Right lobe of liver (tissue), 6 donors: ENCODE measurements at regions not wholly inside any gene's neighbourhood (a gene's known extent, or its start where the extent isn't known, plus 50 kb on each side); places are given as distances from the start of the nearest gene placed in this dataset.

Experiments used
- ATAC-seq, 4 donors: fragments of 200-7000 bp; cut with Tn5 transposase; one replicate each; pipeline ENCODE4 v1.9.1; 2020; ENCODE audit warnings: mild to moderate bottlenecking in 4 of 4, moderate library complexity in 4 of 4
- DNase-seq, 3 donors: peaks; one replicate each; pipeline ENCODE4 v3.0.0-alpha.2; 2020
- H3K27ac ChIP-seq, 3 donors: fragments of 200-600 bp; one replicate each; pipeline ENCODE4 v1.8.0; 2022
- H3K27me3 ChIP-seq, 2 donors: fragments of 200-600 bp; one replicate each; pipeline ENCODE4 v1.8.0; 2022
- H3K36me3 ChIP-seq, 4 donors: fragments of 200-600 bp; sonication (generic) in 1 of 4; one replicate each; pipeline versions ENCODE4 v1.5.1 to v1.8.0; 2017 to 2022; ENCODE audit warnings: control low read depth in 1 of 4
- H3K4me1 ChIP-seq, 4 donors: fragments of 200-600 bp; sonication (generic) in 1 of 4; one replicate each; pipeline versions ENCODE4 v1.5.1 to v1.8.0; 2017 to 2022; ENCODE audit warnings: control low read depth in 1 of 4
- H3K4me3 ChIP-seq, 3 donors: fragments of 200-600 bp; one replicate each; pipeline ENCODE4 v1.8.0; 2022
- H3K9me3 ChIP-seq, 4 donors: fragments of 200-600 bp; sonication (generic) in 1 of 4; one replicate each; pipeline versions ENCODE4 v1.5.1 to v1.8.0; 2017 to 2022; ENCODE audit warnings: control low read depth in 1 of 4
- CTCF ChIP-seq, 4 donors: fragments of 200-600 bp in 3 of 4; fragments of 450-650 bp in 1 of 4; IDR thresholded peaks; one replicate each; pipeline versions ENCODE4 v1.5.1 to v1.8.0; 2016 to 2022; ENCODE audit warnings: antibody characterized with exemption in 4 of 4, mild to moderate bottlenecking in 2 of 4
- POLR2A ChIP-seq: fragments of 450-650 bp; IDR thresholded peaks from one replicate; pipeline ENCODE4 v1.6.1; 2017; ENCODE audit warnings: antibody characterized with exemption, mild to moderate bottlenecking
- WGBS: methylation state at CpG from one replicate; pipeline ENCODE4 v1.1.6; 2018; ENCODE audit warnings: low coverage, low lambda C conversion rate; ENCODE audit not compliant: insufficient coverage; ENCODE audit errors: missing lambda C conversion rate; 5-methylcytosine and 5-hydroxymethylcytosine counted together
- intact Hi-C, 2 donors: fragments of 100-400 bp; cut with DNase I; formaldehyde crosslinking; loops; one replicate each; pipeline versions ENCODE4 v1.11.2 to v1.14.1; 2022
- donor health status: DM: no; HTN: yes; CAD: no.
- donor health status: DM: no; HTN: no; CAD: no.
- donor health status: DM: no; HTN: no; CAD: no.
- donor health status: DM: no; HTN: yes; CAD: no.
- donor health status: DM: no; HTN: yes; CAD: no.

- Histone ChIP-seq H3K27me3 (no peaks in the 10 kb centered on the region), H3K27ac (no peak overlapping the region), H3K36me3 (no peaks in the 10 kb centered on the region), H3K4me1 (no peaks in the 10 kb centered on the region), H3K4me3 (no peak overlapping the region), H3K9me3 (no peaks in the 10 kb centered on the region)
- ATAC-seq = no peak
- TF ChIP-seq CTCF (IDR thresholded peaks at IDR 0.05) (no peak), POLR2A (no peak)
- intact Hi-C loops = no loop called here
- WGBS = 50% methylated on average over 4 of the region's 4 CpGs
- DNase-seq = no peak
These were observed 91.3 kb upstream of the C1QTNF9B start for GRCh38 chr13:23988546-23989122.

- intact Hi-C loops = no loop called here
- no peaks in the 10 kb centered on the region for H3K4me1 ChIP-seq
- no peaks in the 10 kb centered on the region for H3K9me3 ChIP-seq
- no peaks in the 10 kb centered on the region for H3K36me3 ChIP-seq
- DNase-seq = no peak
- H3K27me3 ChIP-seq = no peaks in the 10 kb centered on the region
- ATAC-seq = no peak
- H3K4me3 ChIP-seq = no peak overlapping the region
- no peak overlapping the region for H3K27ac ChIP-seq
- 23% methylated on average over 2 of the region's 2 CpGs for WGBS
- TF ChIP-seq POLR2A = no peak
- TF ChIP-seq CTCF (IDR thresholded peaks at IDR 0.05) = no peak
These were observed 93.2 kb upstream of the C1QTNF9B start for GRCh38 chr13:23990455-23990854.

GRCh38 chr13:23991119-23991518 is 93.8 kb upstream of the C1QTNF9B start:
- WGBS = 50% methylated on average over 2 of the region's 3 CpGs
- Histone ChIP-seq H3K9me3 (no peaks in the 10 kb centered on the region), H3K27ac (no peak overlapping the region), H3K27me3 (no peaks in the 10 kb centered on the region), H3K4me1 (no peaks in the 10 kb centered on the region), H3K36me3 (no peaks in the 10 kb centered on the region), H3K4me3 (no peak overlapping the region)
- TF ChIP-seq CTCF (IDR thresholded peaks at IDR 0.05) (no peak), POLR2A (no peak)
- intact Hi-C loops = no loop called here
- DNase-seq (no peak), ATAC-seq (no peak)

DNA sequence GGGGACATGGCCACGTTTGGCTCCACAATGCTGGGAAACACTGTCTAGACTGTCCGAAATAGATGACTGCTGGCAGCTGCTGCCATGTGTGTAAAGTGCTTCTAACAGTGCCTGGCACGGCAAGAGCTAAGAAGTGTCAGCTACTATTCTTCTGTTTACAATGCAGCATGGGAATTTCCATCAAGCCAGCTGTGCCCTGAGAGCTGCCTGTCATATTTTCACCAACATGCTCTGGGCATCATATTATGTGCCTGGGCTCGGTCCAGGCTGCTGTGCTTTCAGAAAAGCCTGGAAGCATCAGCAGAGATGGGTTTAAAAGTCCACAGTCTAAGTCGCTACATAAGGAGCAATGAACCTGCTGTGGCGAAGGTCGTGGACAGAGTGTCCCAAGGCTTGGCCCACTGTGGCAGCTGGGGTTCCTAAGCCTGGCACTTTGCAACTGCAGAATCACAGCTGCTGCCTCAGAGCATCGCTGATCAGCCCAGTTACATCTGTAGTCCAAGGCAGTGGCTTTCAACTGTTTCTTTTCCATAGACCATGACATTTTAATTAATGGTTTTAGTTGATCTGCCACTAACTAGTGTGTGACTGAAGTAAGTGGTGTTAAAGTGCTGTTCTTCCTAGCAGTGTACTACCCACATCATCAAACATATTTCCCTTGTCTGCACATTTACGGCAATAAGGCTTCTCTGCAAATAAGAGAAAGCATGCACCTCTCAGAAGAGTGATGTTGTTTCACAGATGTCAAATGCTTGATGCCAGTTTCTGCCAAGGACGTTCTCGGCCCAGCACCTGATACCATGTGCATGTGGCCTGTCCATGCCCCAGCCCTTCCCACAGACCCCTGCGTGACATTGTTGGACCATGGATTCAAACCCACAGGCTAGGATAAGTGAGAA is 95.7 kb upstream of the C1QTNF9B start:
- ATAC-seq (no peak), DNase-seq (no peak)
- H3K36me3 ChIP-seq = no peaks in the 10 kb centered on the region
- H3K27ac ChIP-seq = no peak overlapping the region
- H3K4me1 ChIP-seq = no peaks in the 10 kb centered on the region
- no peaks in the 10 kb centered on the region for H3K27me3 ChIP-seq
- no peak for TF ChIP-seq CTCF (IDR thresholded peaks at IDR 0.05)
- no peak for TF ChIP-seq POLR2A
- no peak overlapping the region for H3K4me3 ChIP-seq
- 60% methylated on average over 7 of the region's 12 CpGs for WGBS
- intact Hi-C loops = no loop called here
- no peaks in the 10 kb centered on the region for H3K9me3 ChIP-seq
